ENCODE measurements at regions not wholly inside any gene's neighbourhood (a gene's known extent, or its start where the extent isn't known, plus 50 kb on each side); places are given as distances from the start of the nearest gene placed in this dataset.
"Not testable (repeated sequence)": the region's sequence is repeated elsewhere in the genome, so short reads cannot be mapped to it uniquely, and the experiment has no call there.

GRCh38 chr15:57881361-57881760 lies 174.8 kb downstream of the POLR2M start:
- Histone ChIP-seq H3K36me3 (replicated peaks; ENCODE audit: control insufficient read depth, insufficient read depth, low read length) (no peaks in the 10 kb centered on the region), H3K4me3 (ENCODE audit: insufficient read depth, low read depth, low read length) (no peak overlapping the region), H3K27me3 (ENCODE audit: control insufficient read depth, insufficient read depth, low read length) (no peaks in the 10 kb centered on the region)
- DNase-seq: no peak

GRCh38 chr15:57881972-57882371 lies 175.5 kb downstream of the POLR2M start:
- no peak for DNase-seq
- Histone ChIP-seq H3K4me3 (ENCODE audit: insufficient read depth, low read depth, low read length) (no peak overlapping the region), H3K27me3 (ENCODE audit: control insufficient read depth, insufficient read depth, low read length) (no peaks in the 10 kb centered on the region), H3K36me3 (replicated peaks; ENCODE audit: control insufficient read depth, insufficient read depth, low read length) (no peaks in the 10 kb centered on the region)

- Histone ChIP-seq H3K4me3 (ENCODE audit: insufficient read depth, low read depth, low read length) (no peak overlapping the region), H3K27me3 (ENCODE audit: control insufficient read depth, insufficient read depth, low read length) (no peaks in the 10 kb centered on the region), H3K36me3 (replicated peaks; ENCODE audit: control insufficient read depth, insufficient read depth, low read length) (no peaks in the 10 kb centered on the region)
- DNase-seq: no peak
These were observed 177.2 kb downstream of the POLR2M start for GRCh38 chr15:57883701-57884100.

GRCh38 chr15:57884936-57885335 lies 178.4 kb downstream of the POLR2M start:
- Histone ChIP-seq H3K27me3 (ENCODE audit: control insufficient read depth, insufficient read depth, low read length) (no peaks in the 10 kb centered on the region), H3K36me3 (replicated peaks; ENCODE audit: control insufficient read depth, insufficient read depth, low read length) (no peaks in the 10 kb centered on the region), H3K4me3 (ENCODE audit: insufficient read depth, low read depth, low read length) (no peak overlapping the region)
- no peak for DNase-seq

GRCh38 chr15:57885435-57885834 lies 178.9 kb downstream of the POLR2M start:
- DNase-seq: no peak
- Histone ChIP-seq H3K27me3 (ENCODE audit: control insufficient read depth, insufficient read depth, low read length) (no peaks in the 10 kb centered on the region), H3K4me3 (ENCODE audit: insufficient read depth, low read depth, low read length) (no peak overlapping the region), H3K36me3 (replicated peaks; ENCODE audit: control insufficient read depth, insufficient read depth, low read length) (no peaks in the 10 kb centered on the region)

- Histone ChIP-seq H3K4me3 (ENCODE audit: insufficient read depth, low read depth, low read length) (no peak overlapping the region), H3K36me3 (replicated peaks; ENCODE audit: control insufficient read depth, insufficient read depth, low read length) (no peaks in the 10 kb centered on the region), H3K27me3 (ENCODE audit: control insufficient read depth, insufficient read depth, low read length) (no peaks in the 10 kb centered on the region)
- DNase-seq: no peak
These were observed 177.7 kb downstream of the ALDH1A2 start for GRCh38 chr15:57887825-57888224.

GRCh38 chr15:57890351-57890750 lies 175.2 kb downstream of the ALDH1A2 start:
- Histone ChIP-seq H3K27me3 (ENCODE audit: control insufficient read depth, insufficient read depth, low read length) (no peaks in the 10 kb centered on the region), H3K36me3 (replicated peaks; ENCODE audit: control insufficient read depth, insufficient read depth, low read length) (no peaks in the 10 kb centered on the region), H3K4me3 (ENCODE audit: insufficient read depth, low read depth, low read length) (no peak overlapping the region)
- DNase-seq: no peak

- no peaks in the 10 kb centered on the region for H3K36me3 ChIP-seq (replicated peaks; ENCODE audit: control insufficient read depth, insufficient read depth, low read length)
- no peaks in the 10 kb centered on the region for H3K27me3 ChIP-seq (ENCODE audit: control insufficient read depth, insufficient read depth, low read length)
- no peak overlapping the region for H3K4me3 ChIP-seq (ENCODE audit: insufficient read depth, low read depth, low read length)
- DNase-seq: no peak
These were observed 174.6 kb downstream of the ALDH1A2 start for GRCh38 chr15:57890878-57891277.

GRCh38 chr15:57892181-57892580 lies 173.3 kb downstream of the ALDH1A2 start:
- no peak for DNase-seq
- H3K4me3 ChIP-seq (ENCODE audit: insufficient read depth, low read depth, low read length): no peak overlapping the region
- no peaks in the 10 kb centered on the region for H3K36me3 ChIP-seq (replicated peaks; ENCODE audit: control insufficient read depth, insufficient read depth, low read length)
- no peaks in the 10 kb centered on the region for H3K27me3 ChIP-seq (ENCODE audit: control insufficient read depth, insufficient read depth, low read length)

GRCh38 chr15:57893040-57893439 lies 172.5 kb downstream of the ALDH1A2 start:
- DNase-seq: no peak
- H3K36me3 ChIP-seq (replicated peaks; ENCODE audit: control insufficient read depth, insufficient read depth, low read length): no peaks in the 10 kb centered on the region
- H3K27me3 ChIP-seq (ENCODE audit: control insufficient read depth, insufficient read depth, low read length): no peaks in the 10 kb centered on the region
- no peak overlapping the region for H3K4me3 ChIP-seq (ENCODE audit: insufficient read depth, low read depth, low read length)

- H3K4me3 ChIP-seq (ENCODE audit: insufficient read depth, low read depth, low read length): no peak overlapping the region
- H3K27me3 ChIP-seq (ENCODE audit: control insufficient read depth, insufficient read depth, low read length): no peaks in the 10 kb centered on the region
- H3K36me3 ChIP-seq (replicated peaks; ENCODE audit: control insufficient read depth, insufficient read depth, low read length): no peaks in the 10 kb centered on the region
- DNase-seq: no peak
These were observed 170.2 kb downstream of the ALDH1A2 start for GRCh38 chr15:57895291-57895690.

GRCh38 chr15:57896114-57896513 lies 169.4 kb downstream of the ALDH1A2 start:
- DNase-seq: no peak
- Histone ChIP-seq H3K27me3 (ENCODE audit: control insufficient read depth, insufficient read depth, low read length) (no peaks in the 10 kb centered on the region), H3K36me3 (replicated peaks; ENCODE audit: control insufficient read depth, insufficient read depth, low read length) (no peaks in the 10 kb centered on the region)

GRCh38 chr15:57896899-57897298 lies 168.6 kb downstream of the ALDH1A2 start:
- not testable (repeated sequence) for H3K4me3 ChIP-seq (ENCODE audit: insufficient read depth, low read depth, low read length); H3K36me3 ChIP-seq (replicated peaks; ENCODE audit: control insufficient read depth, insufficient read depth, low read length); H3K27me3 ChIP-seq (ENCODE audit: control insufficient read depth, insufficient read depth, low read length); DNase-seq

More at GRCh38 chr15:57896114-57896513, 169.4 kb downstream of the ALDH1A2 start:
- H3K4me3 ChIP-seq (ENCODE audit: insufficient read depth, low read depth, low read length): no peak overlapping the region

- Histone ChIP-seq H3K36me3 (replicated peaks; ENCODE audit: control insufficient read depth, insufficient read depth, low read length) (no peaks in the 10 kb centered on the region), H3K27me3 (ENCODE audit: control insufficient read depth, insufficient read depth, low read length) (no peaks in the 10 kb centered on the region), H3K4me3 (ENCODE audit: insufficient read depth, low read depth, low read length) (no peak overlapping the region)
- no peak for DNase-seq
These were observed 167.6 kb downstream of the ALDH1A2 start for GRCh38 chr15:57897870-57898269.

GRCh38 chr15:57902155-57902554 lies 163.4 kb downstream of the ALDH1A2 start:
- DNase-seq: no peak

More at GRCh38 chr15:57902155-57902554, 163.4 kb downstream of the ALDH1A2 start:
- no peaks in the 10 kb centered on the region for H3K36me3 ChIP-seq (replicated peaks; ENCODE audit: control insufficient read depth, insufficient read depth, low read length)
- no peak overlapping the region for H3K4me3 ChIP-seq (ENCODE audit: insufficient read depth, low read depth, low read length)
- no peaks in the 10 kb centered on the region for H3K27me3 ChIP-seq (ENCODE audit: control insufficient read depth, insufficient read depth, low read length)

All from H7 (cell line).